H9 (cell line): ENCODE measurements at regions not wholly inside any gene's neighbourhood (a gene's known extent, or its start where the extent isn't known, plus 50 kb on each side); places are given as distances from the start of the nearest gene placed in this dataset.

Experiments
- DNase-seq: peaks from one replicate; pipeline ENCODE4 v3.0.0-alpha.2; 2017
- H2AFZ ChIP-seq: one replicate; pipeline ENCODE4 v1.6.1; 2013; ENCODE audit warnings: mild to moderate bottlenecking, low read length, control low read depth, moderate library complexity
- H2AK5ac ChIP-seq: 2 replicates; pipeline ENCODE4 v1.6.1; 2013; ENCODE audit warnings: low read length, control low read depth, mixed read lengths; ENCODE audit not compliant: insufficient read length
- H2BK120ac ChIP-seq: one replicate; pipeline ENCODE4 v1.6.1; 2013; ENCODE audit warnings: low read depth, mild to moderate bottlenecking, low read length, control low read depth, inconsistent platforms; ENCODE audit not compliant: poor library complexity, severe bottlenecking
- H2BK12ac ChIP-seq: 2 replicates; pipeline ENCODE4 v1.6.1; 2013; ENCODE audit warnings: low read length, control low read depth, mixed read lengths, low read depth; ENCODE audit not compliant: insufficient read length
- H2BK15ac ChIP-seq: 2 replicates; pipeline ENCODE4 v1.6.1; 2013; ENCODE audit warnings: low read depth, low read length, control low read depth
- H2BK20ac ChIP-seq: one replicate; pipeline ENCODE4 v1.6.1; 2013; ENCODE audit warnings: low read depth, mild to moderate bottlenecking, low read length, control low read depth, inconsistent platforms; ENCODE audit not compliant: poor library complexity, severe bottlenecking
- H2BK5ac ChIP-seq: 2 replicates; pipeline ENCODE4 v1.6.1; 2013; ENCODE audit warnings: low read length, control low read depth, mixed read lengths; ENCODE audit not compliant: insufficient read length
- H3K14ac ChIP-seq: 2 replicates; pipeline ENCODE4 v1.6.1; 2013; ENCODE audit warnings: low read length, control low read depth; ENCODE audit not compliant: insufficient read depth
- H3K18ac ChIP-seq: 2 replicates; pipeline ENCODE4 v1.6.1; 2013; ENCODE audit warnings: low read depth, mild to moderate bottlenecking, mixed read lengths, low read length, control low read depth; ENCODE audit not compliant: insufficient read length
- H3K23ac ChIP-seq: 2 replicates; pipeline ENCODE4 v1.6.1; 2013; ENCODE audit warnings: low read length, control low read depth, mixed read lengths, low read depth; ENCODE audit not compliant: insufficient read length
- H3K23me2 ChIP-seq: 2 replicates; pipeline ENCODE4 v1.6.1; 2013; ENCODE audit warnings: low read depth, mild to moderate bottlenecking, mixed read lengths, low read length, control low read depth; ENCODE audit not compliant: insufficient read length, poor library complexity, severe bottlenecking
- H3K27ac ChIP-seq: 2 replicates; pipeline ENCODE4 v1.5.1; 2013; ENCODE audit warnings: low read length, control low read depth, mixed read lengths, low read depth; ENCODE audit not compliant: insufficient read length
- H3K27me3 ChIP-seq: 2 replicates; pipeline ENCODE4 v1.6.1; 2013; ENCODE audit warnings: low read length, control low read depth, inconsistent platforms; ENCODE audit not compliant: insufficient read depth
- H3K4ac ChIP-seq: 2 replicates; pipeline ENCODE4 v1.6.1; 2013; ENCODE audit warnings: low read depth, mild to moderate bottlenecking, control low read depth, inconsistent platforms, low read length, moderate library complexity
- H3K4me1 ChIP-seq: 2 replicates; pipeline ENCODE4 v1.6.1; 2013; ENCODE audit warnings: low read length, control low read depth, inconsistent platforms; ENCODE audit not compliant: insufficient read depth
- H3K4me2 ChIP-seq: 2 replicates; pipeline ENCODE4 v1.6.1; 2013; ENCODE audit warnings: low read length, control low read depth, mixed read lengths; ENCODE audit not compliant: insufficient read length, insufficient read depth
- H3K56ac ChIP-seq: 2 replicates; pipeline ENCODE4 v1.6.1; 2013; ENCODE audit warnings: low read depth, mild to moderate bottlenecking, mixed read lengths, low read length, control low read depth; ENCODE audit not compliant: insufficient read length
- H3K79me1 ChIP-seq: 2 replicates; pipeline ENCODE4 v1.6.1; 2013; ENCODE audit warnings: low read depth, mild to moderate bottlenecking, moderate library complexity, low read length, control low read depth, inconsistent platforms; ENCODE audit not compliant: insufficient read depth, poor library complexity, severe bottlenecking
- H3K79me2 ChIP-seq: 2 replicates; pipeline ENCODE4 v1.6.1; 2013; ENCODE audit warnings: low read length, control low read depth, inconsistent platforms; ENCODE audit not compliant: insufficient read depth
- H3K9ac ChIP-seq: 2 replicates; pipeline ENCODE4 v1.6.1; 2013; ENCODE audit warnings: low read length, control low read depth, mixed read lengths; ENCODE audit not compliant: insufficient read length; ENCODE audit errors: extremely low read depth
- H3K9me3 ChIP-seq: one replicate; pipeline ENCODE4 v1.6.1; 2013; ENCODE audit warnings: low read depth, low read length, inconsistent platforms; ENCODE audit not compliant: control insufficient read depth
- H3T11ph ChIP-seq: one replicate; pipeline ENCODE4 v1.6.1; 2013; ENCODE audit warnings: mild to moderate bottlenecking, low read length, control low read depth, inconsistent platforms
- H4K20me1 ChIP-seq: one replicate; pipeline ENCODE4 v1.6.1; 2013; ENCODE audit not compliant: control insufficient read depth, insufficient read length, insufficient read depth
- H4K5ac ChIP-seq: 2 replicates; pipeline ENCODE4 v1.6.1; 2013; ENCODE audit warnings: low read depth, mild to moderate bottlenecking, mixed read lengths, low read length, control low read depth; ENCODE audit not compliant: insufficient read length
- H4K8ac ChIP-seq: replicated peaks from 2 replicates; pipeline ENCODE4 v1.6.1; 2013; ENCODE audit warnings: low read length, control low read depth, mixed read lengths, low read depth; ENCODE audit not compliant: insufficient read length
- H4K91ac ChIP-seq: 2 replicates; pipeline ENCODE4 v1.6.1; 2013; ENCODE audit warnings: low read depth, mild to moderate bottlenecking, moderate library complexity, mixed read lengths, low read length, control low read depth; ENCODE audit not compliant: insufficient read length
- H3K27ac Mint-ChIP-seq, 3 experiments: 2 replicates in 2 of 3; 3 replicates in 1 of 3; pipeline ENCODE4 v1.8.0; 2020 to 2021; ENCODE audit warnings: mixed read lengths in 3 of 3, mild to moderate bottlenecking in 1 of 3, moderate library complexity in 1 of 3
- H3K27me3 Mint-ChIP-seq: 2 replicates; pipeline ENCODE4 v1.8.0; 2021; ENCODE audit warnings: low read depth, mild to moderate bottlenecking, moderate library complexity, mixed read lengths
- H3K36me3 Mint-ChIP-seq, 3 experiments: 2 replicates in 2 of 3; 3 replicates in 1 of 3; pipeline ENCODE4 v1.8.0; 2020 to 2021; ENCODE audit warnings: low read depth in 3 of 3, mixed read lengths in 3 of 3; ENCODE audit not compliant: insufficient read depth in 1 of 3
- H3K4me1 Mint-ChIP-seq, 2 experiments: 2 replicates each; pipeline ENCODE4 v1.8.0; 2020; ENCODE audit warnings: mixed read lengths in 2 of 2
- H3K4me3 Mint-ChIP-seq, 2 experiments: 2 replicates in 1 of 2; 3 replicates in 1 of 2; pipeline ENCODE4 v1.8.0; 2020 to 2021; ENCODE audit warnings: mild to moderate bottlenecking in 2 of 2, mixed read lengths in 2 of 2, moderate library complexity in 1 of 2
- H3K9me3 Mint-ChIP-seq, 2 experiments: 2 replicates in 1 of 2; 3 replicates in 1 of 2; pipeline ENCODE4 v1.8.0; 2020; ENCODE audit warnings: mild to moderate bottlenecking in 2 of 2, mixed read lengths in 2 of 2, moderate library complexity in 1 of 2
- WGBS: extraction: QIAGEN DNeasy Blood & Tissue Kit; methylation state at CpG from one replicate; pipeline ENCODE4 v1.1.7; 2013; ENCODE audit warnings: missing lambda C conversion rate, low lambda C conversion rate, mixed read lengths; ENCODE audit not compliant: insufficient read length; ENCODE audit errors: extremely low coverage; 5-methylcytosine and 5-hydroxymethylcytosine counted together
- TF ChIP-seq, protein P1 (sequence below): fragments of 200-600 bp; sonication (generic); conservative IDR thresholded peaks from 3 replicates; pipeline ENCODE4 v1.8.0; 2021; ENCODE audit warnings: antibody characterized with exemption, mild to moderate bottlenecking

DNA sequence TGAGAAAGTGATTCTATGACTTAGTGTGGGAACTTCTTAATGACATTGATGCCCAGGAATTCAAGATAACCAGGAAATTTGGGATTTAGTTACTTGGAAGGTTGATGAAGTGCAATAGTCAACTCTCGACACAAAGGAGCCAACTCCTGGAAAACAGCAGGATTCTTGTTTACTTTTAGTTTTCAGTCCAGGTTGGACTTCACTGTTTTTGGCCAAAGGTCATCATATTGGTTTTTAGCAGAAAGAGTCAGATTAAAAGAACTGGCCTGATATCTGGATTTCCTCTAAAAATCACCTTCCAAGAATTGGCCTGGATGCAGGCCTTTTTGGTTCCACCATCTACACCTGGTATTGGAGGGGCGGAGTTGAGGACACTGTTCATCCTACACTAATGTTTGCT, 60.1 kb upstream of the SALL1 start:
- H3K4me1 ChIP-seq: no peaks in the 10 kb centered on the region
- no peaks in the 10 kb centered on the region for H3K79me2 ChIP-seq
- TF ChIP-seq, protein P1, sequence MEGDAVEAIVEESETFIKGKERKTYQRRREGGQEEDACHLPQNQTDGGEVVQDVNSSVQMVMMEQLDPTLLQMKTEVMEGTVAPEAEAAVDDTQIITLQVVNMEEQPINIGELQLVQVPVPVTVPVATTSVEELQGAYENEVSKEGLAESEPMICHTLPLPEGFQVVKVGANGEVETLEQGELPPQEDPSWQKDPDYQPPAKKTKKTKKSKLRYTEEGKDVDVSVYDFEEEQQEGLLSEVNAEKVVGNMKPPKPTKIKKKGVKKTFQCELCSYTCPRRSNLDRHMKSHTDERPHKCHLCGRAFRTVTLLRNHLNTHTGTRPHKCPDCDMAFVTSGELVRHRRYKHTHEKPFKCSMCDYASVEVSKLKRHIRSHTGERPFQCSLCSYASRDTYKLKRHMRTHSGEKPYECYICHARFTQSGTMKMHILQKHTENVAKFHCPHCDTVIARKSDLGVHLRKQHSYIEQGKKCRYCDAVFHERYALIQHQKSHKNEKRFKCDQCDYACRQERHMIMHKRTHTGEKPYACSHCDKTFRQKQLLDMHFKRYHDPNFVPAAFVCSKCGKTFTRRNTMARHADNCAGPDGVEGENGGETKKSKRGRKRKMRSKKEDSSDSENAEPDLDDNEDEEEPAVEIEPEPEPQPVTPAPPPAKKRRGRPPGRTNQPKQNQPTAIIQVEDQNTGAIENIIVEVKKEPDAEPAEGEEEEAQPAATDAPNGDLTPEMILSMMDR: no peak
- no peak overlapping the region for H4K5ac ChIP-seq
- no peak overlapping the region for H3K23ac ChIP-seq
- no peak overlapping the region for H3K56ac ChIP-seq
- no peak overlapping the region for H2AFZ ChIP-seq
- H2BK20ac ChIP-seq: no peak overlapping the region
- no peaks in the 10 kb centered on the region for H3K27me3 ChIP-seq
- no peaks in the 10 kb centered on the region for H3K79me1 ChIP-seq
- H2BK5ac ChIP-seq: no peak overlapping the region
- DNase-seq: no peak
- H3K14ac ChIP-seq: no peak overlapping the region
- Mint-ChIP-seq H3K27me3 (no peaks in the 10 kb centered on the region), H3K36me3 (peaks cover 0 to under 1% (median 0%) of the 10 kb centered on the region in 3 experiments; a peak in 4 of 7 replicates), H3K9me3 (peaks cover 0 to under 1% of the 10 kb centered on the region in 2 experiments; a peak in 2 of 5 replicates), H3K27ac (no peak overlapping the region), H3K4me1 (peaks cover 6 to 13% of the 10 kb centered on the region in 2 experiments), H3K4me3 (no peak overlapping the region)
- H3K9ac ChIP-seq: no peak overlapping the region
- no CpG with 5 or more reads among the region's 2 CpGs for WGBS
- H4K91ac ChIP-seq: no peak overlapping the region
- no peak overlapping the region for H3T11ph ChIP-seq
- H3K4ac ChIP-seq: no peak overlapping the region
- no peak overlapping the region for H3K27ac ChIP-seq
- H4K8ac ChIP-seq: no peak overlapping the region
- H2BK15ac ChIP-seq: no peak overlapping the region
- no peak overlapping the region for H3K18ac ChIP-seq
- H2AK5ac ChIP-seq: no peak overlapping the region
- no peaks in the 10 kb centered on the region for H3K23me2 ChIP-seq
- no peak overlapping the region for H3K4me2 ChIP-seq
- no peak overlapping the region for H2BK12ac ChIP-seq
- H2BK120ac ChIP-seq: no peak overlapping the region
- H3K9me3 ChIP-seq: no peaks in the 10 kb centered on the region
- H4K20me1 ChIP-seq: no peaks in the 10 kb centered on the region
